ENCODE measurements at regions not wholly inside any gene's neighbourhood (a gene's known extent, or its start where the extent isn't known, plus 50 kb on each side); places are given as distances from the start of the nearest gene placed in this dataset.

GRCh38 chr2:205937211-205937610, 148.8 kb downstream of the INO80D start:
- DNase-seq = no peak

- no peak for DNase-seq
These were observed 149.5 kb downstream of the INO80D start for GRCh38 chr2:205936446-205936845.

- no peak for DNase-seq
These were observed 151.5 kb downstream of the INO80D start for GRCh38 chr2:205934443-205934842.

GRCh38 chr2:205932861-205933260, 153.1 kb downstream of the INO80D start:
- no peak for DNase-seq

GRCh38 chr2:205931388-205931787, 154.6 kb downstream of the INO80D start:
- DNase-seq = no peak

GRCh38 chr2:205930209-205930608, 155.8 kb downstream of the INO80D start:
- DNase-seq = no peak

GRCh38 chr2:205929246-205929942, 156.6 kb downstream of the INO80D start:
- DNase-seq = no peak

- peak; percentile 77 to 80 for DNase-seq
These were observed 160.3 kb downstream of the INO80D start for GRCh38 chr2:205925373-205926337.

- DNase-seq = no peak
These were observed 161.3 kb downstream of the INO80D start for GRCh38 chr2:205924676-205925075.

GRCh38 chr2:205915130-205915524, 170.8 kb downstream of the INO80D start:
- no peak for DNase-seq

GRCh38 chr2:205914213-205915129, 171.5 kb downstream of the INO80D start:
- DNase-seq = no peak

GRCh38 chr2:205913668-205914067, 172.3 kb downstream of the INO80D start:
- no peak for DNase-seq

GRCh38 chr2:205911306-205911705, 174.7 kb downstream of the INO80D start:
- DNase-seq = no peak

GRCh38 chr2:205909184-205909572, 176.8 kb downstream of the INO80D start:
- DNase-seq = no peak

GRCh38 chr2:205908212-205909183, 177.5 kb downstream of the INO80D start:
- DNase-seq = no peak

GRCh38 chr2:205906419-205906818, 179.6 kb downstream of the INO80D start:
- DNase-seq = no peak

GRCh38 chr2:205905576-205905975, 180.4 kb downstream of the INO80D start:
- DNase-seq = no peak

GRCh38 chr2:205904873-205905272, 181.1 kb downstream of the INO80D start:
- no peak for DNase-seq

GRCh38 chr2:205903549-205904129, 182.3 kb downstream of the INO80D start:
- DNase-seq = peak in 1 of 2 donors; percentile 2

GRCh38 chr2:205902900-205903237, 183.1 kb downstream of the INO80D start:
- DNase-seq = no peak

Data from stimulated activated CD4-positive, alpha-beta T cell treated with anti-CD3 and anti-CD28 coated beads, Interleukin-2, amount 100 ng/mL, for 24 hours (primary cell).